LNCAP (cell line): ENCODE measurements at regions not wholly inside any gene's neighbourhood (a gene's known extent, or its start where the extent isn't known, plus 50 kb on each side); places are given as distances from the start of the nearest gene placed in this dataset.

ENCODE experiments used
- TF ChIP-seq, protein P1 (sequence below): fragments of 450-650 bp; IDR thresholded peaks from 2 replicates; pipeline ENCODE4 v1.5.1; 2017; ENCODE audit warnings: mild to moderate bottlenecking

- TF ChIP-seq, protein P1, sequence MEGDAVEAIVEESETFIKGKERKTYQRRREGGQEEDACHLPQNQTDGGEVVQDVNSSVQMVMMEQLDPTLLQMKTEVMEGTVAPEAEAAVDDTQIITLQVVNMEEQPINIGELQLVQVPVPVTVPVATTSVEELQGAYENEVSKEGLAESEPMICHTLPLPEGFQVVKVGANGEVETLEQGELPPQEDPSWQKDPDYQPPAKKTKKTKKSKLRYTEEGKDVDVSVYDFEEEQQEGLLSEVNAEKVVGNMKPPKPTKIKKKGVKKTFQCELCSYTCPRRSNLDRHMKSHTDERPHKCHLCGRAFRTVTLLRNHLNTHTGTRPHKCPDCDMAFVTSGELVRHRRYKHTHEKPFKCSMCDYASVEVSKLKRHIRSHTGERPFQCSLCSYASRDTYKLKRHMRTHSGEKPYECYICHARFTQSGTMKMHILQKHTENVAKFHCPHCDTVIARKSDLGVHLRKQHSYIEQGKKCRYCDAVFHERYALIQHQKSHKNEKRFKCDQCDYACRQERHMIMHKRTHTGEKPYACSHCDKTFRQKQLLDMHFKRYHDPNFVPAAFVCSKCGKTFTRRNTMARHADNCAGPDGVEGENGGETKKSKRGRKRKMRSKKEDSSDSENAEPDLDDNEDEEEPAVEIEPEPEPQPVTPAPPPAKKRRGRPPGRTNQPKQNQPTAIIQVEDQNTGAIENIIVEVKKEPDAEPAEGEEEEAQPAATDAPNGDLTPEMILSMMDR: no peak
Observed at GRCh38 chr11:104813532-104813931, 84.7 kb downstream of the CASP12 start.

GRCh38 chr11:104812103-104812788 lies 86.0 kb downstream of the CASP12 start:
- TF ChIP-seq, protein P1: no peak

DNA sequence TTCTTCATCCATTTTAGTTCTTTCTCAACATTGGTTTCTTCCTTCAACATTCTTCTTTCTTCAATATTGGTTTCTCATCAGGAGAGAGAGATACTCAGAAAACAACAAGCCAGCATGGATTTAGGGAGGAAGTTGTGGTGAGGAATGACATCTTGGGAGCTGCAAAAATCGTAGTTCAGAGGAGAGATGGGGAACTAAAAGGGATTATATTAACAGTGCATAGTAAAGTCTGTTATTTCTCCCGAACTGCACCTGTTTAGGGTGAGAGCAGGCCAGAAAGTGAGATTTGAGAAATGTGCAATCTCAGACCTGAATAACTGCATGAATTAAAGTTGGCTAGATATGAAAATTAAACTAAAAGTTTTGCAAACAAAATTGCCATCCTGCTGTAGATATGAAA lies 94.5 kb downstream of the CASP12 start:
- TF ChIP-seq, protein P1: no peak

GRCh38 chr11:104799251-104799650 lies 99.0 kb downstream of the CASP12 start:
- TF ChIP-seq, protein P1: no peak

DNA sequence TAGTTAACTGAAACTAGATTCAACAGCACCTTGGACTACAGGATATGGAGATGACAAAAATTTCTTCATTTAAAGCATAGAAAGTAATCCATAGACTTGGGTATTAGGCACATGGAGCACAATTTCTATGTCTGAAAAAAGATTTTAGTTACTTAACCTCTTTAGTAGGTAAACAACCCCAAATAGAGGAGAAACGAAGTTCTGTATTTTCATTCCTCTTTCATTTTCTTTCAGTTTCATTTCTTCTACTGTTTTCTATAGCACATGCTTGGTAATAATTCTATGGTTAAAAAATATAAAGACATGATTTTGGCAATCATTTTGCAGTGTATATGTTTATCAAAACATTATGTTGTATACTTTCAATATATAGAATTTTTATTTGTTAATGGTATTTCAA lies 99.5 kb downstream of the CASP12 start:
- TF ChIP-seq, protein P1: no peak

DNA sequence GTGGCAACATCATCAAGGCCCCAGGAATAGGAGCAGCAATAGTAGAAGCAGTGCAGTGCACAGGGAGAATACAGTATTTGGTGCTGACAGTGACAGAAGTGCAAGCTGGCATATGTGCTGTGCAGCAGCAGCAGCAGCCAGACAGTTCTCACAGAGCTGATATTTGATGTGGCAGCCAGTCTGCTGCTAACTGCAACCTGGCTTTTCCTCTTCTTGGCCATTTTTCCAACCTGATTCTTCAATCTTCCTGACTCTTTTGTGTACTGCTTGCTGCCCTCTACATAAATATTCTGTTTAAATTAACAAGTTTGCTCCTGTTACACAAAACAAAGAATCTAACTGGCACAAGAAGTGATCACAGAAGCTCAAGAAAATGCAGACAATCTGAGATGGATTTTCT lies 102.0 kb downstream of the CASP12 start:
- TF ChIP-seq, protein P1: no peak

DNA sequence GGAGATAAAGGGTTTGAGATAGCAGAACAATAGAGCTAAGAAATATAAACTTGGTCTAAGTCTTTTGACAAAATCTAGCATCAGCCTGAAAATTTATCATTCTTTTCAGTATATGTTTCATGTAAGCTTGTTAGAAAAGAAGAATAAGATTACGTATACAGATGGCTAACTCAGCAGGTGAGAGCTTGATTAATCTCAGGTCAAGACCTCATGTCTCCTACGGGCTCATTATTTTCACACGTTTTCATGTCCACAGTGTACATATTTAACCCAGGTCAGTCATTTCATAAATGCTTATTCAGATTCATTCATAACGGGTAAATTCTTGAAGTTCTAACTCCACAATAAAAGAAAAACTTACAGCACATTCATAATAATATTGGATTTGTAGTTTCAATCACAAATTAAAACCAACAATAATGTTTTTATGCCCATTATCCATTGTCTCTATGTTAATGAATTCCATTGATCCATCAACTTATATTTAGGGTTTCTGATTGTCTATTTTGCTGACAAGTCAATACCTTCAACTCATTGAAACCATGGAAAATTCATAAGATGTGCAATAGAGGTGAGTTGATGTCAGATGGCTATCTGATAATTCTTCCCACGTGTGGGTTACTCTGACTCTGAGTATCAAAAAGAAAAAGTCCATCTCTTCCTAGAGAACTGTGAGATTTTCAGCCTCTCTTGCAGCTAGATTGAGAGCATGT lies 102.6 kb downstream of the CASP12 start:
- TF ChIP-seq, protein P1: no peak
